GM04503 (cell line): ENCODE measurements at regions not wholly inside any gene's neighbourhood (a gene's known extent, or its start where the extent isn't known, plus 50 kb on each side); places are given as distances from the start of the nearest gene placed in this dataset.
"Not testable (repeated sequence)": the region's sequence is repeated elsewhere in the genome, so short reads cannot be mapped to it uniquely, and the experiment has no call there.

Experiments used
- DNase-seq: peaks from one replicate; pipeline ENCODE4 v3.0.0-alpha.2; 2012; ENCODE audit warnings: low read depth

GRCh38 chr3:110889376-110889699 lies 182.3 kb upstream of the NECTIN3 start:
- DNase-seq, result not testable (repeated sequence)

GRCh38 chr3:110894574-110894973 lies 177.0 kb upstream of the NECTIN3 start:
- peak; percentile 3 for DNase-seq

- DNase-seq, result no peak
Observed at GRCh38 chr3:110895054-110895453, 176.6 kb upstream of the NECTIN3 start.

GRCh38 chr3:110897046-110897445 lies 174.6 kb upstream of the NECTIN3 start:
- DNase-seq, result no peak

GRCh38 chr3:110900576-110900975 lies 171.0 kb upstream of the NECTIN3 start:
- peak; percentile 93 for DNase-seq

- DNase-seq, result no peak
Observed at GRCh38 chr3:110901536-110901935, 170.1 kb upstream of the NECTIN3 start.

- DNase-seq, result no peak
Observed at GRCh38 chr3:110902453-110903085, 169.0 kb upstream of the NECTIN3 start.

- no peak for DNase-seq
Observed at GRCh38 chr3:110903771-110904519, 167.7 kb upstream of the NECTIN3 start.

GRCh38 chr3:110904520-110904890 lies 167.1 kb upstream of the NECTIN3 start:
- no peak for DNase-seq

GRCh38 chr3:110905121-110905520 lies 166.5 kb upstream of the NECTIN3 start:
- no peak for DNase-seq

GRCh38 chr3:110909839-110910238 lies 161.8 kb upstream of the NECTIN3 start:
- no peak for DNase-seq

- DNase-seq, result peak; percentile 5
Observed at GRCh38 chr3:110910346-110910955, 161.2 kb upstream of the NECTIN3 start.

- DNase-seq, result no peak
Observed at GRCh38 chr3:110918963-110919362, 152.7 kb upstream of the NECTIN3 start.

- no peak for DNase-seq
Observed at GRCh38 chr3:110925798-110926197, 145.8 kb upstream of the NECTIN3 start.

- DNase-seq, result no peak
Observed at GRCh38 chr3:110928016-110928662, 143.5 kb upstream of the NECTIN3 start.

- no peak for DNase-seq
Observed at GRCh38 chr3:110929816-110930215, 141.8 kb upstream of the NECTIN3 start.

GRCh38 chr3:110932567-110932966 lies 139.0 kb upstream of the NECTIN3 start:
- DNase-seq, result no peak

- DNase-seq, result no peak
Observed at GRCh38 chr3:110933821-110934426, 137.7 kb upstream of the NECTIN3 start.

GRCh38 chr3:110938629-110939028 lies 133.0 kb upstream of the NECTIN3 start:
- DNase-seq, result no peak

- DNase-seq, result no peak
Observed at GRCh38 chr3:110940055-110940454, 131.6 kb upstream of the NECTIN3 start.

GRCh38 chr3:110944782-110945181 lies 126.8 kb upstream of the NECTIN3 start:
- DNase-seq, result no peak

GRCh38 chr3:110946810-110947209 lies 124.8 kb upstream of the NECTIN3 start:
- no peak for DNase-seq

GRCh38 chr3:110949194-110949593 lies 122.4 kb upstream of the NECTIN3 start:
- not testable (repeated sequence) for DNase-seq
